Nephron (organoid): ENCODE measurements at regions not wholly inside any gene's neighbourhood (a gene's known extent, or its start where the extent isn't known, plus 50 kb on each side); places are given as distances from the start of the nearest gene placed in this dataset.

ENCODE experiments used
- H3K27ac Mint-ChIP-seq, 3 experiments: 2 replicates each; pipeline ENCODE4 v1.8.0; 2020; ENCODE audit warnings: mixed read lengths in 3 of 3, mild to moderate bottlenecking in 2 of 3, moderate library complexity in 1 of 3
- H3K27me3 Mint-ChIP-seq: 2 replicates; pipeline ENCODE4 v1.8.0; 2021; ENCODE audit warnings: low read depth, mild to moderate bottlenecking, moderate library complexity, mixed read lengths
- H3K36me3 Mint-ChIP-seq: 2 replicates; pipeline ENCODE4 v1.8.0; 2020; ENCODE audit warnings: low read depth, mixed read lengths
- H3K4me1 Mint-ChIP-seq: 2 replicates; pipeline ENCODE4 v1.8.0; 2020; ENCODE audit warnings: mixed read lengths
- H3K4me3 Mint-ChIP-seq, 3 experiments: 2 replicates each; pipeline ENCODE4 v1.8.0; 2020; ENCODE audit warnings: mild to moderate bottlenecking in 3 of 3, mixed read lengths in 3 of 3, moderate library complexity in 2 of 3
- H3K9me3 Mint-ChIP-seq: 2 replicates; pipeline ENCODE4 v1.8.0; 2020; ENCODE audit warnings: mixed read lengths
- CTCF ChIP-seq, 3 experiments: fragments of 200-600 bp; sonication (generic); IDR thresholded peaks; one replicate each; pipeline ENCODE4 v1.5.0; 2021; ENCODE audit warnings: antibody characterized with exemption in 3 of 3; ENCODE audit not compliant: unreplicated experiment in 3 of 3

DNA sequence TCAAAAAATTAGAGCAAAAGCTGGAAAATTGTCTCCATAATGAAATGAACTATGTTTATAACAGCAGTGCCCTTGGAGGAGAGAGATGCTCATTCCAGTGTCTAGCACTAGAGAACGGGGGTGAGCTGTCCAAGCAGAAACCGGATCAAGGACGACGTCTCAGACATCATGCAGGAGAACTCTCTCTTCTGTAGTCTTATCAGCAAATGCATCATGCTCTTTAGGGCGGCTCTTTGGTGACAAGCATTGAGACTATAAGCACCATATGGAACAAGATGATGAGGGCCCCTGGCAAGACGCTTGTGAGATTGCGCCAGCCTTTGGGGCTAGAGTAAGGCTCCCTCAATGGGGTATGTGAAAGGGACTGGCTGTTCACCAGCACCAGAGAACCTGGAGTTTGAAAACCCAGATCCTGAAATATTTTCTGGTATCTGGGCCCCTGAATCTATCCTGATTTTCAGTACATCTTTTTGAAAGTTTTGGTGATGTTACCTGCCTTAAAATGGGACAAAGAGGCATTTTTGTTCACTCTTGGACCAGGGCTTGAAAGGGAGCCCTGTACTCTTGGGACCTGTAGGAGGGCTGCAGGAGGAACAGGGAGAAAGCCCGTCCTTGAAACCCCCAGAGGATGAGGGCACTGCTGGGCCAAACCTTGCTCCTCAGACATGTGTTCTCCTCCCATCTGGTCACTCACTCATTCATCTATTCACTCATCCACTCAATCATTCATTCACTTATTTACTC lies 127.6 kb downstream of the TTLL2 start:
- TF ChIP-seq CTCF (IDR thresholded peaks at IDR 0.05; ENCODE audit: unreplicated experiment in 3 of 3), result no peak
- no peak overlapping the region for H3K4me3 Mint-ChIP-seq
- H3K4me1 Mint-ChIP-seq, result no peaks in the 10 kb centered on the region

DNA sequence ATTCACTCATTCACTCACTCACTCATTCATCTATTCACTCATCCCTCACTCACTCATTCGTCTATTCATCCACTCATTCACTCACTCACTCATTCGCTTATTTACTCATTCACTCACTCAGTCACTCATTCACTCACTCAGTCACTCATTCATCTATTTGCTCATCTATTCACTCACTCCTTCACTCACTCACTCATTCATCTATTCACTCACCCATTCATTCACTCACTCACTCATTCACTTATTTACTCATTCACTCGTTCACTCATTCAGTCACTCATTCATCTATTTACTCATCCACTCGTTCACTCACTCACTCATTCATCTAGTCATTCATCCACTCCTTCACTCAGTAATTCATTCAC lies 128.2 kb downstream of the TTLL2 start:
- Mint-ChIP-seq H3K27ac (no peak overlapping the region), H3K4me1 (no peaks in the 10 kb centered on the region), H3K27me3 (peaks cover 4% of the 10 kb centered on the region), H3K9me3 (no peaks in the 10 kb centered on the region), H3K36me3 (no peaks in the 10 kb centered on the region), H3K4me3 (no peak overlapping the region)
- TF ChIP-seq CTCF (IDR thresholded peaks at IDR 0.05; ENCODE audit: unreplicated experiment in 3 of 3), result no peak

More for the DNA sequence above, 127.6 kb downstream of the TTLL2 start:
- H3K27ac Mint-ChIP-seq, result no peak overlapping the region
- H3K9me3 Mint-ChIP-seq, result no peaks in the 10 kb centered on the region
- H3K27me3 Mint-ChIP-seq, result peaks cover 4% of the 10 kb centered on the region
- H3K36me3 Mint-ChIP-seq, result no peaks in the 10 kb centered on the region

- no peaks in the 10 kb centered on the region for H3K9me3 Mint-ChIP-seq
- H3K27ac Mint-ChIP-seq, result no peak overlapping the region
- no peaks in the 10 kb centered on the region for H3K36me3 Mint-ChIP-seq
- peaks cover 4% of the 10 kb centered on the region for H3K27me3 Mint-ChIP-seq
- no peaks in the 10 kb centered on the region for H3K4me1 Mint-ChIP-seq
- no peak for TF ChIP-seq CTCF (IDR thresholded peaks at IDR 0.05; ENCODE audit: unreplicated experiment in 3 of 3)
- H3K4me3 Mint-ChIP-seq, result no peak overlapping the region
These were observed 129.1 kb downstream of the TTLL2 start for GRCh38 chr6:167454003-167454402.

- H3K9me3 Mint-ChIP-seq, result no peaks in the 10 kb centered on the region
- H3K27ac Mint-ChIP-seq, result no peak overlapping the region
- no peak for TF ChIP-seq CTCF (IDR thresholded peaks at IDR 0.05; ENCODE audit: unreplicated experiment in 3 of 3)
- H3K36me3 Mint-ChIP-seq, result no peaks in the 10 kb centered on the region
- H3K4me1 Mint-ChIP-seq, result no peaks in the 10 kb centered on the region
- no peak overlapping the region for H3K4me3 Mint-ChIP-seq
- peaks cover 4% of the 10 kb centered on the region for H3K27me3 Mint-ChIP-seq
These were observed 130.5 kb downstream of the TTLL2 start for GRCh38 chr6:167455371-167455770.

GRCh38 chr6:167462514-167463312 lies 137.8 kb downstream of the TTLL2 start:
- H3K4me1 Mint-ChIP-seq, result no peaks in the 10 kb centered on the region
- no peaks in the 10 kb centered on the region for H3K27me3 Mint-ChIP-seq
- TF ChIP-seq CTCF (IDR thresholded peaks at IDR 0.05; ENCODE audit: unreplicated experiment in 3 of 3), result no peak
- H3K27ac Mint-ChIP-seq, result no peak overlapping the region
- H3K4me3 Mint-ChIP-seq, result no peak overlapping the region
- H3K36me3 Mint-ChIP-seq, result no peaks in the 10 kb centered on the region
- no peaks in the 10 kb centered on the region for H3K9me3 Mint-ChIP-seq
